A549 (cell line): ENCODE measurements at regions not wholly inside any gene's neighbourhood (a gene's known extent, or its start where the extent isn't known, plus 50 kb on each side); places are given as distances from the start of the nearest gene placed in this dataset.

Experiments
- CTCF ChIP-seq: fragments of >200 bp; sonication (Bioruptor Twin); formaldehyde crosslinking; IDR thresholded peaks from 3 replicates; pipeline ENCODE4 v1.5.1; 2016
- ZFP36 ChIP-seq: fragments of 450-650 bp; IDR thresholded peaks from 2 replicates; pipeline ENCODE4 v1.6.1; 2014; ENCODE audit warnings: borderline replicate concordance; ENCODE audit not compliant: partially characterized antibody

GRCh38 chr1:39148942-39149341 lies 55.6 kb upstream of the MACF1 start:
- TF ChIP-seq CTCF (no peak), ZFP36 (no peak)
